ENCODE measurements at regions not wholly inside any gene's neighbourhood (a gene's known extent, or its start where the extent isn't known, plus 50 kb on each side); places are given as distances from the start of the nearest gene placed in this dataset.

DNA sequence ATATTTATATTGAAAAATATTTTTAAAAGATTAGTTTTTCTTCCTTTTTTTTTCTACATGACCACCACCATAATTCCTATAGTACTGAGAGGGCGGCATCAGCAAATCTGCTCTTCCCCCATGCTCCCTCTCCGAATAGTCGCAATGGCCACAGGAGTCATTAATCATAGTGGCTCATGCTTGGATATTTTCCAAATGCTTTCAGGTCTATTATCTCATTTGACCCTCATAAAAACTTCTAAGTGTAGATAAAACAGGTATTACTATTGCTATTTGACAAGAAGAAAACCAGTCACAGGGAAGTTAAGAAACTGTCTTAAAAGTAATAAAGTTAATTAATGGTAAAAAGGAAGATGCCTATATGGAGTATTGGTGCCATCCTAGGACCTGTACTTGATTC is 440.7 kb downstream of the CMPK2 start:
- no peak for DNase-seq

DNA sequence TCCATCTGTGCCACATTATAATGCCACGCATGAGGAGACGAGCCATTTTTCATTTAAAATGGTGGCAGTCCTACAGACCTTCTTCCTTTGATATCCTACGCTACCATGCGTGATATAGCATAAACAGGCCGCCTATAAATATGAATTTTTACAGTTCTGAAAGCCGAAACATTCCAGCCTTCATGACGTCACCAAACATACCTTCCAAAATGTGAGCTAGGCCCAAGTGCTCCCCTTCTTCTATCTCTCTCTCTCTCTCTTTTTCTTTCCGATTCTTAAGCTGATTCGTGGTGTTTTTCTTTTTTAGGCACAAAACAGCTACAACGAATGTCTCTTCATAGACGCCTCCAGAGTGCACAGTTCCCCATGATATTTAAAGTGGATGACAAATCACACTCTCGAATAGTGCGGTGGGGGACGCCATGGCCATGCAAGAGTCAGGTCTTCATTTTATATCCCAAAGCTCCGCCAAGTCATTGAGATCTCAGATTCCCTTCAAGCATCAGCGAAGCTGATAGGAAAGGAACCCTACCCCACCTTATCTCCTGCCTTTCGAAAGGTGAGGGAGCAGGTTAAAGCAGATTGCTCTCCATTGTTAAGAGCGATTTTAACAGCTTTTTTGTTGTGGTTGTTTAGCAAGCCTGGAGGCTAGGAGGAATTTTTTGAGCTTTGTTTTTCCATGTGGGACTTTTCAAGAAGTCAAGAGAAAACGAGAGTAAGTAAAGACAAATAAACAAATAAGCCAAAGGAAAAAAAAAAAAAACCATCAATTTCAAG is 436.3 kb downstream of the CMPK2 start:
- DNase-seq = no peak

DNA sequence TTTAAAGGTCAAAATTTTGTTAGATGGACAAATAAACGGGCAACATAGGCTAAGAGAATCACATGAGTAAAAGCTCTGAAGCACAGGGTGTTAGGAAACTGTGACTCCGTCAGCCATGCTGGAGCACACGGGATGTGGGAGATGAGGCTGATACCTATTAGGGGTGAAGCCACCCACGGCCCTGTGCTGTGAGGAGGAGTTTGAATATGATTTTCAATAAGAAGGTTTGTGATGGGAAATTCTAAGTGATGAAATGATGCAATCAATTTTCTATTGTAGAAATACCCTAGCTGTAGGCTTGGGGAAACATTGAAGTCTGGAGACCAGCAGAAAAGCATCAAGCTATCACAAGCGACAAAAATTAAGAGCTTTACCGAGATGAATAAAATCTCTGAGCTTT is 431.3 kb downstream of the CMPK2 start:
- DNase-seq = no peak

DNA sequence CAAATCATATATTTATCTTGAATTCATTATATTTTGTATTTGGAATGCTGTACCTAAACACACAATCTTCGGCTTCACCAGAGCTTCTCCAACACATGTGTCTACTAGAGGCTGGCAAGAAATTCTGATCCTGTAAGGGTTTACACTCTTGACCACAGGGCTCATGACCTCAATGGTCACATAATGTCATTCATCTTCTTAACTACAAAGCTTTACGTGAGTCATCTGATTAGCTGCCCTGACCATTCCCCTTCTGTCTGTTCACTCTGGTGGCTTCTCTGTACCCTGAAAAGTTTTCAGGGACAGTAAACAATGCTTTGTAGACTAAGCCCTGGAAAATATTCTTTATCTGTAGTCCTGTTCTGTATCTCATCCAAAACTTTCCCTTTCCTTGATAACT is 423.9 kb downstream of the CMPK2 start:
- DNase-seq = no peak

DNA sequence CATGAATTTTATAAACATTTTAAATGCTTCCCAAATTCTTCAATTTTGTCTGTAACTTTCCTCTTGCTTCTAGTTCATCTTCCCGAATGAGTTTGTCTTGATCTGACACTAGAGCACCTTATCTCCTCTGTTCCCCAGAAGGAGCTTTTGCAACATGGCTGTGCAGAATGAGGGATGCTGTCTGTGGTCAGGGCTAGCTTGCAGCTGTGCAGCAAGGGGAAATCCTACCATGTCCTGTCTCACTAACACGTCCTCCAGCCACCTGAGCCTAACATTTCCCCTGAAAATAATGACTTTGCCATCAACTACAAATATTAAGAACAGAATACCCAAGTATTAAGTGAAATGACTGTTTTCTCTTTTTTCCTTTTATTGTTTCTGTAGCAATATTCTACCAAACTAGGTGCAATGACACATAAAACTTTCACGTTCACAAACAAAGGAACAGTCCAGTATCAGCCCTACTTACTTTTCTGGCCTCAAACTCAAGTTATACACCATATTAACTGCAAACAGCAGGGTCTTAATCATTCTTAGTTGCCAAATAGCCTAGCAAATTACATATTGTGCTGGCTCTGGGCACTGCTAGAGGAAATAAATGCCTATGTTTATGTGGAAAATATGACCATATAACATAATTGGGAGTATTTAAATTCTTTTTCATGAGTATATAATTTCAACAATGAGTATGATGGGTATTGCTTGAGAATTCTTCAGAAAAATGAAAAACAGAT is 423.3 kb downstream of the CMPK2 start:
- DNase-seq = peak in 1 of 2 experiments; percentile 26

- DNase-seq = peak; percentile 55 to 86
These were observed 422.5 kb downstream of the CMPK2 start for GRCh38 chr2:6443061-6443823.

DNA sequence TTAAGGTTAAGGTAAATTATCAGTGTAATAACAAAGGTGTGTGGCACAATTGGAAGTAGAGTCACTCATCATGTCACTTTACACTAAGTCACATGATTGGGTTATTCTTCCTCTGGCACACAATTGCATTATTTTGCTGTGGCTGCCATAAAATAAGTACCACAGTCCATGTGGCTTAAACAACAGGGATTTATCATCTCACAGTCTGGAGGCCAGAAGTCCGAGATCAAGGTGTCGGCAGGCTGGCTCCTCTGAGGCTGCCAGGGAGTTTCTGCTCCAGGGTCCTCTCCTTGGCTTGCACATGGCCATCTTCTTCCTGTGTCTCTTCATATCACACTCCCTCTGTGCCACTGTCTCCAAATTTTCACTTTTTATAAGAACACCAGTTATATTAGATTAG is 421.2 kb downstream of the CMPK2 start:
- DNase-seq = no peak

- no peak for DNase-seq
These were observed 420.6 kb downstream of the CMPK2 start for GRCh38 chr2:6445156-6445555.

GRCh38 chr2:6446938-6447608 is 418.6 kb downstream of the CMPK2 start:
- peak in 1 of 2 experiments; percentile 38 for DNase-seq

- no peak for DNase-seq
These were observed 416.8 kb downstream of the CMPK2 start for GRCh38 chr2:6448893-6449292.

DNA sequence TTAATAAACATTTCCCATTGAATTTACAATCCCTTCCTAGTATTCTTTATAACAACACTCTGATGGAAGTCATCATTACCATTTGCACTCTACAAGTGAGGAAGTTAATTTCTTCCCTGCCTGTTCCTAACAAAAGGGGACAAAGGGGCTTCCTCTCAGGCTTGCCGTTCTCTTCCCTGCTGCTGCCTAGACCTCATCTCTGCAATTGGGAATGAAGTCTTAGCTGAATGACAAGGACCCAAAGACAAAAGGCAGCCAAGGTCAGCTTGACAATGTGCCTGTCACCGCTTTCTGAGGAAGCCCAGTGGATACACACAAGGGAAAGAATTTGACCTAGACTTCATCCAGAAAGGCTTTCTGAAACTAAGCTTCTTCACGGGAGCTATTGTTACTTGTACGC is 416.4 kb downstream of the CMPK2 start:
- DNase-seq = no peak

GRCh38 chr2:6452702-6453481 is 412.8 kb downstream of the CMPK2 start:
- DNase-seq = no peak

- no peak for DNase-seq
These were observed 411.3 kb downstream of the CMPK2 start for GRCh38 chr2:6454286-6454990.

- no peak for DNase-seq
These were observed 406.6 kb downstream of the CMPK2 start for GRCh38 chr2:6459138-6459537.

- no peak for DNase-seq
These were observed 395.2 kb downstream of the CMPK2 start for GRCh38 chr2:6470518-6470917.

- no peak for DNase-seq
These were observed 394.3 kb downstream of the CMPK2 start for GRCh38 chr2:6471419-6471818.

- DNase-seq = peak in 1 of 2 experiments; percentile 21
These were observed 391.3 kb downstream of the CMPK2 start for GRCh38 chr2:6474161-6475140.

GRCh38 chr2:6475155-6475940 is 390.4 kb downstream of the CMPK2 start:
- DNase-seq = no peak

DNA sequence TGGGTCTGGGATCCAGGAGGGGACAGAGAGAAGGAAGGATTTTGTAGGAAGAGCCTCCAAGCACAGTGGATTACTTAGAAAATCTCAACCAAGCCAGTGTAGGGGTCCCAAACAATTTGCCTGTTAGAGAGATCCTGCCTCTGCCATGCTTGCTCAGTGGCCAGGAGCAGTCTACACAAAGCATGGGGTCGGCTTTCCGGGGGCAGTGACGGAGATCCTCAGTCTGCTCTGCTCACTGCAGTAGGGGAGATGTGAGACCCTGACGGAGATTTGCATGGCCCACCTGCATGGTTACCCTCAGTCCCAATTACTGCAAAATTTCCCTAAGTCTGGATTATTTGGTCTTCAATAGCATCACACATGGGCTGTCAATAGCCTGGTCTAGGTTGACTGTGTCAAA is 385.2 kb downstream of the CMPK2 start:
- DNase-seq = no peak
